Testis (tissue), 2 donors: ENCODE measurements at regions not wholly inside any gene's neighbourhood (a gene's known extent, or its start where the extent isn't known, plus 50 kb on each side); places are given as distances from the start of the nearest gene placed in this dataset.

ENCODE experiments used
- DNase-seq: peaks from one replicate; pipeline ENCODE4 v3.0.0-alpha.2; 2019
- H3K27ac ChIP-seq, 2 donors: fragments of 200-600 bp; sonication (generic); one replicate each; pipeline ENCODE4 v1.5.1; 2019
- H3K27me3 ChIP-seq: fragments of 200-600 bp; sonication (generic); one replicate; pipeline ENCODE4 v1.5.1; 2019
- H3K36me3 ChIP-seq: fragments of 200-600 bp; sonication (generic); one replicate; pipeline ENCODE4 v1.5.1; 2017; ENCODE audit warnings: low read depth; ENCODE audit errors: missing control alignments
- H3K4me1 ChIP-seq: fragments of 200-600 bp; sonication (generic); one replicate; pipeline ENCODE4 v1.5.1; 2019
- H3K4me3 ChIP-seq, 2 donors: fragments of 200-600 bp; sonication (generic); one replicate each; pipeline ENCODE4 v1.5.1; 2017 to 2019
- H3K9me3 ChIP-seq: fragments of 200-600 bp; sonication (generic); one replicate; pipeline ENCODE4 v1.5.1; 2017
- POLR2A ChIP-seq: fragments of 450-650 bp; IDR thresholded peaks from one replicate; pipeline ENCODE4 v1.6.1; 2017; ENCODE audit warnings: antibody characterized with exemption, mild to moderate bottlenecking, moderate library complexity
- WGBS, 2 donors: methylation state at CpG; one replicate each; pipeline ENCODE4 v1.1.5; 2018; 5-methylcytosine and 5-hydroxymethylcytosine counted together
- intact Hi-C: fragments of 100-400 bp; cut with DNase I; formaldehyde crosslinking; loops from one replicate; pipeline ENCODE4 v1.15.1; 2023; ENCODE audit warnings: low total_unique reads
- TF ChIP-seq, protein P1 (sequence below), 3 experiments: fragments of 450-650 bp in 2 of 3; fragments of 200-600 bp in 1 of 3; sonication (generic) in 1 of 3; IDR thresholded peaks; one replicate each; pipeline ENCODE4 v1.5.1; 2016 to 2019; ENCODE audit warnings: antibody characterized with exemption in 3 of 3, mild to moderate bottlenecking in 2 of 3, moderate library complexity in 1 of 3

DNA sequence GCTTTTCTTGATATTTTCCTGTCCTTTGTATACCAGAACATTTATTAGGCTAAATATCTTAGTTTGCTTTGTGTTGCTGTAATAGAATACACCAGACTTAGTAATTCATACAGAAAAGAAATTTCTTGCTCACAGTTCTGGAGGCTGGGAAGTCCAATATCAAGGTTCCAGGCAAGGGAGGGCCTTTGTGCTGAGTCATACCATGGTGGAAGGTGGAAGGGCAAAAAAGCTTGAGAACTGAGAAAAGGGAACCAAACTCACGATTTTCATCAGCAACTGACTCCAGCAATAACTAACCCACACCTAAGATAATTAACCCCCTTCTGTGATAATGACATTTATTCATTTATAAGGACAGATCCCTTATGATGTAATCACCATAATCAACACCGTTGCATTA, 496.9 kb upstream of the SUCLG2 start:
- Histone ChIP-seq H3K4me3 (no peak overlapping the region), H3K36me3 (no peaks in the 10 kb centered on the region), H3K4me1 (no peaks in the 10 kb centered on the region), H3K27me3 (no peaks in the 10 kb centered on the region), H3K27ac (no peak overlapping the region), H3K9me3 (no peaks in the 10 kb centered on the region)
- DNase-seq, result no peak
- intact Hi-C loops, result no loop called here
- TF ChIP-seq, protein P1, sequence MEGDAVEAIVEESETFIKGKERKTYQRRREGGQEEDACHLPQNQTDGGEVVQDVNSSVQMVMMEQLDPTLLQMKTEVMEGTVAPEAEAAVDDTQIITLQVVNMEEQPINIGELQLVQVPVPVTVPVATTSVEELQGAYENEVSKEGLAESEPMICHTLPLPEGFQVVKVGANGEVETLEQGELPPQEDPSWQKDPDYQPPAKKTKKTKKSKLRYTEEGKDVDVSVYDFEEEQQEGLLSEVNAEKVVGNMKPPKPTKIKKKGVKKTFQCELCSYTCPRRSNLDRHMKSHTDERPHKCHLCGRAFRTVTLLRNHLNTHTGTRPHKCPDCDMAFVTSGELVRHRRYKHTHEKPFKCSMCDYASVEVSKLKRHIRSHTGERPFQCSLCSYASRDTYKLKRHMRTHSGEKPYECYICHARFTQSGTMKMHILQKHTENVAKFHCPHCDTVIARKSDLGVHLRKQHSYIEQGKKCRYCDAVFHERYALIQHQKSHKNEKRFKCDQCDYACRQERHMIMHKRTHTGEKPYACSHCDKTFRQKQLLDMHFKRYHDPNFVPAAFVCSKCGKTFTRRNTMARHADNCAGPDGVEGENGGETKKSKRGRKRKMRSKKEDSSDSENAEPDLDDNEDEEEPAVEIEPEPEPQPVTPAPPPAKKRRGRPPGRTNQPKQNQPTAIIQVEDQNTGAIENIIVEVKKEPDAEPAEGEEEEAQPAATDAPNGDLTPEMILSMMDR (IDR thresholded peaks at IDR 0.05), result no peak
- TF ChIP-seq POLR2A, result no peak
- WGBS, 2 donors, result 84 to 95% methylated on average over 2 of the region's 2 CpGs

DNA sequence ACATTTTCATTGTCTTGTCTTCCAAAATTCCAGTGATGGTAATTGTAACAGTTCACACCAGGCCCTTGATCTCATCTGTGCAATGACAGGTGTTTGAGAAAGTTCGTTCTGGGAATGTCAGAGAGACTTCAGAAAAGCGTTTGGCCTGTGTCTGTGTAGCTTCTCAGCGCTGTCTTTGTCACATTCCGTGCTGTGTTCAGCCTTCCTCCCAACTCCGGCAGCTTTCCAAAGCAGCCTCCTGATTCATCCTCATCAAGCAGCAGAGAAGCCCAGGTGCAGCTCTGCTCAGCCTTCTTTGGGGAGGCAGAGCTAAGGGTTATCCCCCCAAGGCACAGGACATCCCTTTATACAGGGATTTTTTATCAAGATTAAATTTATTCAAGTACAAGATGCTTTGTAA, 494.0 kb upstream of the SUCLG2 start:
- intact Hi-C loops, result no loop called here
- H3K4me3 ChIP-seq, result no peak overlapping the region
- WGBS, 2 donors, result 82 to 92% methylated on average over 5 of the region's 5 CpGs
- DNase-seq, result no peak
- no peaks in the 10 kb centered on the region for H3K27me3 ChIP-seq
- no peak for TF ChIP-seq POLR2A
- TF ChIP-seq, protein P1 (IDR thresholded peaks at IDR 0.05), result no peak
- no peak overlapping the region for H3K27ac ChIP-seq
- H3K9me3 ChIP-seq, result no peaks in the 10 kb centered on the region
- H3K4me1 ChIP-seq, result no peaks in the 10 kb centered on the region
- H3K36me3 ChIP-seq, result no peaks in the 10 kb centered on the region

DNA sequence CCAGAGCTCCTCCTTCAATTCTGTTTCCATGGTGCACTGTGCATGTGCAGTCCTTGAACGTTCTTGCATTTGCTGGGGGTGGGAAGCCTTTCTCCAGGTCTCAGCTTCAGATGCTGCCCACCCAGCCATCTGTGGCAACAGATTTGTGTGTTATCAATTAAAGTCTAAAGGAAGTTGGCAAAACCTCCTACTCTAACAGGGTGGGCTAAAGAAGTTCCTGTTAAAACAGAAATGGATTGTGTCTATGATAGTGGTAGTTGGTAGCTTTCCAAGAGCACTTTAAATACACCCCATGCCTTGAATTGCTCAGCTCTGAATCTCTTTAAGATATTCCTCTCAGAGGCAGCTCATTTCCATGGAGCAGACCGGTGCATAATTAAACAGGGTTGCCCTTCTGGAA, 488.0 kb upstream of the SUCLG2 start:
- Histone ChIP-seq H3K9me3 (no peaks in the 10 kb centered on the region), H3K4me3 (no peak overlapping the region), H3K27ac (no peak overlapping the region), H3K27me3 (no peaks in the 10 kb centered on the region), H3K4me1 (no peaks in the 10 kb centered on the region), H3K36me3 (no peaks in the 10 kb centered on the region)
- TF ChIP-seq, protein P1 (IDR thresholded peaks at IDR 0.05), result no peak
- 51 to 59% methylated on average over 2 of the region's 2 CpGs for WGBS, 2 donors
- intact Hi-C loops, result no loop called here
- DNase-seq, result no peak

DNA sequence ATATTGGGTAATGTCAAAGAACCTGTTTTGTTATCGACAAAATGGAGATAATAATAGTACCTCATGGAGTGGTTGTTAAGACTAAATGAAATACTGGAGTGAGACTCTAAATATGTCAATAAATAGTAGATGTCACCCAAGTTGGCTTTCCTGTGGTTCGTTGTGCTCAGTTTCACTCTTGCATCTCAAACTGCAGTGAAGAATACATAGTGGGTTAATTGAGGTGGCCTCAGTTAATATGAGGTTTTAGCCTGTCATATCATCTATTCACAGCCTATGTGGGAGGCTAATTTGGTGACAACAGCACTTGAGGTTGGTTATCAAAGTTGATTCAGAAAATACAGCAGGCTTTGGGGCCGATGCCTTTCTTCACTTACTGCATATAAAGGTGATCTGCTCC, 485.5 kb upstream of the SUCLG2 start:
- Histone ChIP-seq H3K4me1 (no peaks in the 10 kb centered on the region), H3K36me3 (no peaks in the 10 kb centered on the region), H3K9me3 (no peaks in the 10 kb centered on the region), H3K27me3 (no peaks in the 10 kb centered on the region), H3K4me3 (no peak overlapping the region), H3K27ac (no peak overlapping the region)
- 86 to 93% methylated on average over 3 of the region's 3 CpGs for WGBS, 2 donors
- no peak for DNase-seq
- TF ChIP-seq, protein P1 (IDR thresholded peaks at IDR 0.05), result no peak
- TF ChIP-seq POLR2A, result no peak
- intact Hi-C loops, result no loop called here

DNA sequence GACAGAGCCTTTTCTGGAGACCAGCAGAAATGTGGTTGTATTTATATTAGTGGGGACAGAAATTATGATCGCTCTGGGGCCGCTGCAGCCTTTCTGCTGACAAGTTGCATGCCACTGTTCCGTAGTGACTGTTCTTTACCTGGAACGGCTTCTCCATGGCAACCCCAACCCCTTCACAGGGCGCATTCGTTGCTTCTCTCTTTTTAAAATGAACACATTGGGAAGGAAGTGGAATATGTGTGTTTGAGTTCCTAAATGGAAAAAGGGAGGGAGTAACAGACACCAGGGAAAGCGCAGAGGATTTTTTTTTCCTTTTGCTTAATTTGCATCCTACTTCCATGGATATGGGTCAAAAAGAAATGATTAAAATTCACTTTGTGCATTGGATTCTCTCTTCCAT, 482.0 kb upstream of the SUCLG2 start:
- intact Hi-C loops, result no loop called here
- WGBS, 2 donors, result 67 to 76% methylated on average over 7 of the region's 7 CpGs
- DNase-seq, result no peak
- Histone ChIP-seq H3K27me3 (no peaks in the 10 kb centered on the region), H3K4me1 (no peaks in the 10 kb centered on the region), H3K9me3 (no peaks in the 10 kb centered on the region), H3K36me3 (no peaks in the 10 kb centered on the region), H3K4me3 (no peak overlapping the region), H3K27ac (no peak overlapping the region)
- TF ChIP-seq, protein P1 (IDR thresholded peaks at IDR 0.05), result no peak
- TF ChIP-seq POLR2A, result no peak
